ENCODE measurements at regions not wholly inside any gene's neighbourhood (a gene's known extent, or its start where the extent isn't known, plus 50 kb on each side); places are given as distances from the start of the nearest gene placed in this dataset.

DNA sequence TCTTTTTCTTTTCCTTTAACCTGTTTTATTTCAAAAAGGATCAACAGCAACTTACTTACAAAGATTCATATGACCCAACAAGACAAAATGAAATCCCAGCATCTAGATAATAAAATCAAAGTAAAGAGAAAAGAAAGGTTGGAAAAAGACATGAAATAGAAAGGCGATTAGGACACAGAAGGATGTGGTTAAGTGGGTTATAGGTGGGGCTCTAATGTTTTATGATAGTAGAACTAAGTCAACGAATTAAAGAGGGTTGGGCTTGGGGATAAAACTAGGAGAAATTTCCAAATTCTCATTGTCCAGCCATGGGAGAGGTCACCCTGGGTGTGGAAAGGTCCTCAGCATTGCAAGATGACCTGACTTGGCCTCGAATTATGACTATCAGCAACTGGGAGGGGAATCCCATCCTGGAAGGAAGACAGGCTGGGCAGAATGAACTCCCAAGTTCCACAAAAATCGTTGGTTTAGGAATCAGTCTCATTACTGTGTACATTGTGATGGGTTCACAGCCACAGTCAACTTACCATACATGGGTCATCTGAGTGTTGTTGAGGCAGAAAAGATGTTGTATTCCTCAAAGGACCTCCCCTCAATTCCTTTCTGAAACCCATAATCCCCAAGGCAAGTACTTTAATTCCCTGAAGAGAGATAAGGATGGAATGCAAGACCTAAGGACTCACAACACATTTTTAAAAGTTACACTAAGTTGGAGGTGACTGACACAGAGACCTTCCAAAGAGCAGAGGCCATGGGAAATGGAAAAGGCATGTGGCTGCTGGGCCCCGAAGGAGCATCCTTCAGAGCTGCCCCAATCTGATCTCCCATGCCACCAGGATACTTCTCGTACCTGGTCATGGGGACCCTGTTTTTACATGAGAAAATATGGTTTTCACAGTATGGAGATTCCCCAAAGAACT is 167.6 kb downstream of the UXS1 start:
- TF ChIP-seq, protein P1, sequence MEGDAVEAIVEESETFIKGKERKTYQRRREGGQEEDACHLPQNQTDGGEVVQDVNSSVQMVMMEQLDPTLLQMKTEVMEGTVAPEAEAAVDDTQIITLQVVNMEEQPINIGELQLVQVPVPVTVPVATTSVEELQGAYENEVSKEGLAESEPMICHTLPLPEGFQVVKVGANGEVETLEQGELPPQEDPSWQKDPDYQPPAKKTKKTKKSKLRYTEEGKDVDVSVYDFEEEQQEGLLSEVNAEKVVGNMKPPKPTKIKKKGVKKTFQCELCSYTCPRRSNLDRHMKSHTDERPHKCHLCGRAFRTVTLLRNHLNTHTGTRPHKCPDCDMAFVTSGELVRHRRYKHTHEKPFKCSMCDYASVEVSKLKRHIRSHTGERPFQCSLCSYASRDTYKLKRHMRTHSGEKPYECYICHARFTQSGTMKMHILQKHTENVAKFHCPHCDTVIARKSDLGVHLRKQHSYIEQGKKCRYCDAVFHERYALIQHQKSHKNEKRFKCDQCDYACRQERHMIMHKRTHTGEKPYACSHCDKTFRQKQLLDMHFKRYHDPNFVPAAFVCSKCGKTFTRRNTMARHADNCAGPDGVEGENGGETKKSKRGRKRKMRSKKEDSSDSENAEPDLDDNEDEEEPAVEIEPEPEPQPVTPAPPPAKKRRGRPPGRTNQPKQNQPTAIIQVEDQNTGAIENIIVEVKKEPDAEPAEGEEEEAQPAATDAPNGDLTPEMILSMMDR (IDR thresholded peaks at IDR 0.05): no peak
- TF ChIP-seq CREM (CRISPR knock-in tag; IDR thresholded peaks at IDR 0.05) (no peak), TEAD4 (CRISPR knock-in tag; IDR thresholded peaks at IDR 0.05) (no peak), ZNF138 (CRISPR knock-in tag; conservative IDR thresholded peaks at IDR 0.05) (no peak), IRF2 (CRISPR knock-in tag; IDR thresholded peaks at IDR 0.05; ENCODE audit: borderline replicate concordance, low read depth) (no peak)
- TF ChIP-seq, protein P2, sequence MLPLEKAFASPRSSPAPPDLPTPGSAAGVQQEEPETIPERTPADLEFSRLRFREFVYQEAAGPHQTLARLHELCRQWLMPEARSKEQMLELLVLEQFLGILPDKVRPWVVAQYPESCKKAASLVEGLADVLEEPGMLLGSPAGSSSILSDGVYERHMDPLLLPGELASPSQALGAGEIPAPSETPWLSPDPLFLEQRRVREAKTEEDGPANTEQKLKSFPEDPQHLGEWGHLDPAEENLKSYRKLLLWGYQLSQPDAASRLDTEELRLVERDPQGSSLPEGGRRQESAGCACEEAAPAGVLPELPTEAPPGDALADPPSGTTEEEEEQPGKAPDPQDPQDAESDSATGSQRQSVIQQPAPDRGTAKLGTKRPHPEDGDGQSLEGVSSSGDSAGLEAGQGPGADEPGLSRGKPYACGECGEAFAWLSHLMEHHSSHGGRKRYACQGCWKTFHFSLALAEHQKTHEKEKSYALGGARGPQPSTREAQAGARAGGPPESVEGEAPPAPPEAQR (CRISPR knock-in tag; IDR thresholded peaks at IDR 0.05): no peak
- TF ChIP-seq, protein P3, sequence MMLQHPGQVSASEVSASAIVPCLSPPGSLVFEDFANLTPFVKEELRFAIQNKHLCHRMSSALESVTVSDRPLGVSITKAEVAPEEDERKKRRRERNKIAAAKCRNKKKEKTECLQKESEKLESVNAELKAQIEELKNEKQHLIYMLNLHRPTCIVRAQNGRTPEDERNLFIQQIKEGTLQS (CRISPR knock-in tag; conservative IDR thresholded peaks at IDR 0.05): no peak
